Calu3 (cell line): ENCODE measurements at regions not wholly inside any gene's neighbourhood (a gene's known extent, or its start where the extent isn't known, plus 50 kb on each side); places are given as distances from the start of the nearest gene placed in this dataset.
"Not testable (repeated sequence)": the region's sequence is repeated elsewhere in the genome, so short reads cannot be mapped to it uniquely, and the experiment has no call there.

ENCODE experiments used
- BruUV-seq: library from RNA; stranded (reverse); fragments of 400-500 nt; replicated peaks from 2 replicates; lab custom pipeline; 2021; lab: Mats Ljungman, UMichigan
- CTCF ChIA-PET: fragments of 300-600 bp; sonication (Branson Sonifier 250); formaldehyde crosslinking; loops from one replicate; lab custom pipeline; 2022; ENCODE audit warnings: antibody characterized with exemption; lab: Charles Lee
- DNase-seq: peaks from one replicate; pipeline ENCODE4 v3.0.0; 2022
- H3K27ac Mint-ChIP-seq: one replicate; pipeline ENCODE4 v1.8.0; 2022; ENCODE audit warnings: mixed read lengths; ENCODE audit not compliant: unreplicated experiment
- H3K27me3 Mint-ChIP-seq: one replicate; pipeline ENCODE4 v1.8.0; 2022; ENCODE audit warnings: mixed read lengths; ENCODE audit not compliant: unreplicated experiment
- H3K36me3 Mint-ChIP-seq: one replicate; pipeline ENCODE4 v1.8.0; 2022; ENCODE audit warnings: mild to moderate bottlenecking, moderate library complexity, mixed read lengths; ENCODE audit not compliant: insufficient read depth, unreplicated experiment
- H3K4me1 Mint-ChIP-seq: one replicate; pipeline ENCODE4 v1.8.0; 2022; ENCODE audit warnings: mild to moderate bottlenecking, low read depth, mixed read lengths; ENCODE audit not compliant: unreplicated experiment
- H3K4me3 Mint-ChIP-seq: one replicate; pipeline ENCODE4 v1.8.0; 2022; ENCODE audit warnings: mild to moderate bottlenecking, low read depth, moderate library complexity, mixed read lengths; ENCODE audit not compliant: unreplicated experiment
- H3K9me3 Mint-ChIP-seq: one replicate; pipeline ENCODE4 v1.8.0; 2022; ENCODE audit warnings: low read depth, mixed read lengths; ENCODE audit not compliant: unreplicated experiment
- CTCF ChIP-seq: fragments of 200-600 bp; IDR thresholded peaks from one replicate; pipeline ENCODE4 v1.8.0; 2022; ENCODE audit warnings: antibody characterized with exemption; ENCODE audit not compliant: unreplicated experiment
- intact Hi-C: fragments of 100-400 bp; cut with micrococcal nuclease; formaldehyde crosslinking; loops from one replicate; pipeline ENCODE4 v1.10.0; 2022; ENCODE audit not compliant: unreplicated experiment

GRCh38 chr7:142563470-142563869, 185.8 kb upstream of the PRSS1 start:
- H3K36me3 Mint-ChIP-seq, result no peaks in the 10 kb centered on the region
- H3K4me3 Mint-ChIP-seq, result no peak overlapping the region
- intact Hi-C loops, result no loop called here
- H3K27me3 Mint-ChIP-seq, result no peaks in the 10 kb centered on the region
- H3K9me3 Mint-ChIP-seq, result no peaks in the 10 kb centered on the region
- no TSS peak for BruUV-seq
- DNase-seq, result no peak
- H3K27ac Mint-ChIP-seq, result no peak overlapping the region
- CTCF ChIA-PET, result no interaction called here
- H3K4me1 Mint-ChIP-seq, result peaks cover 11% of the 10 kb centered on the region
- no peak for TF ChIP-seq CTCF

GRCh38 chr7:142562688-142563087, 186.6 kb upstream of the PRSS1 start:
- Mint-ChIP-seq H3K27me3 (no peaks in the 10 kb centered on the region), H3K36me3 (no peaks in the 10 kb centered on the region), H3K27ac (no peak overlapping the region), H3K4me3 (no peak overlapping the region), H3K4me1 (peaks cover 18% of the 10 kb centered on the region), H3K9me3 (no peaks in the 10 kb centered on the region)
- CTCF ChIA-PET, result no interaction called here
- intact Hi-C loops, result no loop called here
- DNase-seq, result no peak
- no peak for TF ChIP-seq CTCF
- no TSS peak for BruUV-seq

GRCh38 chr7:142561396-142561795, 187.9 kb upstream of the PRSS1 start:
- H3K27me3 Mint-ChIP-seq, H3K4me3 Mint-ChIP-seq, intact Hi-C loops, H3K36me3 Mint-ChIP-seq, DNase-seq, CTCF ChIA-PET, H3K27ac Mint-ChIP-seq, BruUV-seq, H3K9me3 Mint-ChIP-seq: not testable (repeated sequence)
- H3K4me1 Mint-ChIP-seq, result peaks cover 30% of the 10 kb centered on the region

- H3K4me1 Mint-ChIP-seq, result peaks cover 36% of the 10 kb centered on the region
- H3K9me3 Mint-ChIP-seq, H3K4me3 Mint-ChIP-seq, CTCF ChIA-PET, DNase-seq, intact Hi-C loops, H3K27ac Mint-ChIP-seq, BruUV-seq, H3K36me3 Mint-ChIP-seq, H3K27me3 Mint-ChIP-seq: not testable (repeated sequence)
Observed at GRCh38 chr7:142560770-142561169, 188.5 kb upstream of the PRSS1 start.

GRCh38 chr7:142560166-142560565, 189.1 kb upstream of the PRSS1 start:
- intact Hi-C loops, result no loop called here
- Mint-ChIP-seq H3K36me3 (no peaks in the 10 kb centered on the region), H3K9me3 (no peaks in the 10 kb centered on the region), H3K27ac (no peak overlapping the region), H3K4me1 (peaks cover 42% of the 10 kb centered on the region), H3K4me3 (no peak overlapping the region), H3K27me3 (no peaks in the 10 kb centered on the region)
- no TSS peak for BruUV-seq
- no peak for DNase-seq
- TF ChIP-seq CTCF, result no peak
- CTCF ChIA-PET, result no interaction called here
